ENCODE measurements at regions not wholly inside any gene's neighbourhood (a gene's known extent, or its start where the extent isn't known, plus 50 kb on each side); places are given as distances from the start of the nearest gene placed in this dataset.
"Not testable (repeated sequence)": the region's sequence is repeated elsewhere in the genome, so short reads cannot be mapped to it uniquely, and the experiment has no call there.

GRCh38 chr7:52728683-52729082 is 306.8 kb upstream of the POM121L12 start:
- H3K4me1 Mint-ChIP-seq; H3K27ac ChIP-seq (ENCODE audit: low read depth, low read length); H3K9me3 ChIP-seq (ENCODE audit: low read length); H3K4me1 ChIP-seq (ENCODE audit: insufficient read depth, low read length); H3K27ac Mint-ChIP-seq; H3K4me3 ChIP-seq (ENCODE audit: low read length); H3K27me3 ChIP-seq (ENCODE audit: insufficient read depth, low read length, poor library complexity, severe bottlenecking); CTCF ChIA-PET; H3K36me3 Mint-ChIP-seq; DNase-seq; POLR2A ChIA-PET; H3K36me3 ChIP-seq (ENCODE audit: insufficient read depth, low read length); H3K27me3 Mint-ChIP-seq; H3K4me3 Mint-ChIP-seq: not testable (repeated sequence)
- H3K9me3 Mint-ChIP-seq = peaks cover 8 to 45% (median 18%) of the 10 kb centered on the region in 5 donors

- Histone ChIP-seq H3K27me3 (ENCODE audit: insufficient read depth, low read length, poor library complexity, severe bottlenecking) (no peaks in the 10 kb centered on the region), H3K4me1 (ENCODE audit: insufficient read depth, low read length) (no peaks in the 10 kb centered on the region), H3K27ac (ENCODE audit: low read depth, low read length) (no peak overlapping the region), H3K9me3 (ENCODE audit: low read length) (no peaks in the 10 kb centered on the region), H3K36me3 (ENCODE audit: insufficient read depth, low read length) (no peaks in the 10 kb centered on the region), H3K4me3 (ENCODE audit: low read length) (no peak overlapping the region)
- Mint-ChIP-seq H3K4me3 (no peak overlapping the region), H3K4me1 (no peaks in the 10 kb centered on the region), H3K36me3 (no peaks in the 10 kb centered on the region), H3K9me3 (peaks cover 8 to 43% (median 22%) of the 10 kb centered on the region in 5 donors), H3K27ac (no peak overlapping the region), H3K27me3 (no peaks in the 10 kb centered on the region)
- ChIA-PET POLR2A (no interaction called here), CTCF (no interaction called here)
- DNase-seq = no peak
These were observed 307.8 kb upstream of the POM121L12 start for GRCh38 chr7:52727632-52728031.

DNA sequence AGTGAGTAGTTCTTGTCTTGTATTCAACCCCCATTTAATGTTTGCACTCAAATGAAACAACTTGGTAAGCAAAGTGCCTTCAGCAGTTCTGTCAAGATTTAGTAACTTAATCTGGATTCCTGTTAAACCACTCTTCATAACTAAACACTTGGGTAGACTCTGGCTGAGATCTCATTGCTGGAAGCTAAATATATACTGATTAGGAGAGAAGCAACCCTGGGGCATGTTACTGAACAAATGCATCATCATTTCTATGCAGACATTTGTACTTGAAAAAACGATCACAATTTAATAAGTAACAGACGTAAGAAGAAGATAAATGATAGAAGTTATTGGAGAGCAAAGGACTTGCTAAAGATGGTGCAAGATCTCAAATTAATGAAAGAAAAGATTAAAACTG is 308.4 kb upstream of the POM121L12 start:
- Histone ChIP-seq H3K36me3 (ENCODE audit: insufficient read depth, low read length) (no peaks in the 10 kb centered on the region), H3K27ac (ENCODE audit: low read depth, low read length) (no peak overlapping the region), H3K4me1 (ENCODE audit: insufficient read depth, low read length) (no peaks in the 10 kb centered on the region), H3K4me3 (ENCODE audit: low read length) (no peak overlapping the region), H3K9me3 (ENCODE audit: low read length) (no peaks in the 10 kb centered on the region), H3K27me3 (ENCODE audit: insufficient read depth, low read length, poor library complexity, severe bottlenecking) (no peaks in the 10 kb centered on the region)
- POLR2A ChIA-PET = no interaction called here
- Mint-ChIP-seq H3K4me3 (no peak overlapping the region), H3K4me1 (no peaks in the 10 kb centered on the region), H3K36me3 (no peaks in the 10 kb centered on the region), H3K27ac (no peak overlapping the region), H3K9me3 (peaks cover 8 to 37% (median 25%) of the 10 kb centered on the region in 5 donors), H3K27me3 (no peaks in the 10 kb centered on the region)
- CTCF ChIA-PET = no interaction called here
- DNase-seq = no peak

- no peak overlapping the region for H3K27ac Mint-ChIP-seq
- no peaks in the 10 kb centered on the region for H3K27me3 ChIP-seq (ENCODE audit: insufficient read depth, low read length, poor library complexity, severe bottlenecking)
- ChIA-PET CTCF (no interaction called here), POLR2A (no interaction called here)
- no peaks in the 10 kb centered on the region for H3K4me1 ChIP-seq (ENCODE audit: insufficient read depth, low read length)
- H3K27ac ChIP-seq (ENCODE audit: low read depth, low read length) = no peak overlapping the region
- H3K36me3 ChIP-seq (ENCODE audit: insufficient read depth, low read length) = no peaks in the 10 kb centered on the region
- no peaks in the 10 kb centered on the region for H3K27me3 Mint-ChIP-seq
- peaks cover 5 to 32% (median 22%) of the 10 kb centered on the region in 5 donors for H3K9me3 Mint-ChIP-seq
- no peaks in the 10 kb centered on the region for H3K4me1 Mint-ChIP-seq
- no peak overlapping the region for H3K4me3 Mint-ChIP-seq
- no peak overlapping the region for H3K4me3 ChIP-seq (ENCODE audit: low read length)
- no peak for DNase-seq
- no peaks in the 10 kb centered on the region for H3K36me3 Mint-ChIP-seq
- no peaks in the 10 kb centered on the region for H3K9me3 ChIP-seq (ENCODE audit: low read length)
These were observed 308.9 kb upstream of the POM121L12 start for GRCh38 chr7:52726493-52726892.

DNA sequence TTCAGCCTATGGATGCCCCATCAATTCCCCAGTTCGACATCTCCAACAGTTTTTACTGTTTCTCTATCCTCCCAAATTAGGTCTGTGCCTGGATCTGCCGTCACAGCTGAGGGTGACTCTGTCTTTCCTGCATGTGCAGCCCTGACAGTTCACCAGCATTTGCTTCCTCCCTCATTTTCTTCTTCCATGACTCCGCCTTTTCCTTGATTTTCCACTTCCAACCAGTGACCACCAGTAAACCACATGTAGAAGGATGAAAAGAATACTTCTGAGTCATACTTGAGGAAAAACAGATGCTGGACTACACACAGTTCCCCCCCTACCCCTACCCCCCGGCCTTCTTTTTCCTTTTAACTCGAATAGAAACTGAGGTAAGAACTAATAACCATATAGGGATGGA is 311.8 kb upstream of the POM121L12 start:
- Mint-ChIP-seq H3K9me3 (peaks cover 2 to 40% (median 16%) of the 10 kb centered on the region in 5 donors), H3K27ac (no peak overlapping the region), H3K4me1 (no peaks in the 10 kb centered on the region), H3K4me3 (no peak overlapping the region), H3K36me3 (no peaks in the 10 kb centered on the region), H3K27me3 (no peaks in the 10 kb centered on the region)
- Histone ChIP-seq H3K27ac (ENCODE audit: low read depth, low read length) (no peak overlapping the region), H3K9me3 (ENCODE audit: low read length) (no peaks in the 10 kb centered on the region), H3K4me1 (ENCODE audit: insufficient read depth, low read length) (no peaks in the 10 kb centered on the region), H3K27me3 (ENCODE audit: insufficient read depth, low read length, poor library complexity, severe bottlenecking) (no peaks in the 10 kb centered on the region), H3K4me3 (ENCODE audit: low read length) (no peak overlapping the region), H3K36me3 (ENCODE audit: insufficient read depth, low read length) (no peaks in the 10 kb centered on the region)
- DNase-seq = no peak
- CTCF ChIA-PET = no interaction called here
- POLR2A ChIA-PET = no interaction called here

DNA sequence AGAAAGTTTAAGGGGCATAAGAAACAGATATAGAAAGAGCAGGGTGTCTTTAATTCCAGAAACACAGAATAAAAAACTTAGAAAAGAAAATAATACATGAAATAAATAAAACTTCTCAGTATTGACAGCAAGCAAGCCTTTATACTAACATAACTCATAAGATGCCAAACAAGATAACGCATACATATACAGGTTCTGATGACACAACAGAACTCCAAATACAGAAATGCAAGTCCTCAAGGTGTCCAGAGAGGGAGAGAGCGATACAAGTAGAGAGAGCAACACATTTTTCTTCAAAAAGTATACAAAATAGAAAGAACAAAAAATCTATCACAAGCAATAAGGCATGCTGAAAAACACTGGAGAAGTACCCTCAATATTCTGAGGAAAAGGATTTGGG is 314.6 kb upstream of the POM121L12 start:
- Histone ChIP-seq H3K4me1 (ENCODE audit: insufficient read depth, low read length) (no peaks in the 10 kb centered on the region), H3K27ac (ENCODE audit: low read depth, low read length) (no peak overlapping the region), H3K27me3 (ENCODE audit: insufficient read depth, low read length, poor library complexity, severe bottlenecking) (no peaks in the 10 kb centered on the region), H3K9me3 (ENCODE audit: low read length) (no peaks in the 10 kb centered on the region), H3K36me3 (ENCODE audit: insufficient read depth, low read length) (no peaks in the 10 kb centered on the region), H3K4me3 (ENCODE audit: low read length) (no peak overlapping the region)
- H3K27me3 Mint-ChIP-seq = no peaks in the 10 kb centered on the region
- no peak overlapping the region for H3K27ac Mint-ChIP-seq
- no peaks in the 10 kb centered on the region for H3K4me1 Mint-ChIP-seq
- ChIA-PET CTCF (no interaction called here), POLR2A (no interaction called here)
- H3K9me3 Mint-ChIP-seq = peaks cover 8 to 28% (median 14%) of the 10 kb centered on the region in 5 donors
- DNase-seq = no peak
- no peaks in the 10 kb centered on the region for H3K36me3 Mint-ChIP-seq
- H3K4me3 Mint-ChIP-seq = no peak overlapping the region

DNA sequence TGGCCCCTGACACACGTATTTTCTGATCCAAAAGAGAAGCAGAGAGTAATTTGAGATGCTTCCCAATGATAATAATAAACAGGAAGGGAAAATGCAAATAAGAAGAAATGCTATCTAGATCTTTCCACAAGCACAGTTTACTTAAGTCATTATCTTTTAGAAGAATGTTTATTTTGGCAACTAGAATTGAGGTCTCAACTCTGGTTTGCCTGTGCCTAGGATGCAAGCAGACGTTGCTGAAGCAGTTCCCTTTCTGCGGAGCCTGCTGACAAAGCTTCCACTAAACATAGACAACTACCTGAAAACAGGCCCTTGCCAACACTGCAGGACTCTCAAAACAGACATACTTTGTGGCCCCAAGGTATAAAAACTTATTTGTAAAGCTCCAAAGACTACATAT is 315.8 kb upstream of the POM121L12 start:
- Histone ChIP-seq H3K4me1 (ENCODE audit: insufficient read depth, low read length) (no peaks in the 10 kb centered on the region), H3K36me3 (ENCODE audit: insufficient read depth, low read length) (no peaks in the 10 kb centered on the region), H3K4me3 (ENCODE audit: low read length) (no peak overlapping the region), H3K27me3 (ENCODE audit: insufficient read depth, low read length, poor library complexity, severe bottlenecking) (no peaks in the 10 kb centered on the region), H3K9me3 (ENCODE audit: low read length) (no peaks in the 10 kb centered on the region), H3K27ac (ENCODE audit: low read depth, low read length) (no peak overlapping the region)
- Mint-ChIP-seq H3K4me1 (no peaks in the 10 kb centered on the region), H3K27me3 (no peaks in the 10 kb centered on the region), H3K27ac (no peak overlapping the region), H3K36me3 (no peaks in the 10 kb centered on the region), H3K4me3 (no peak overlapping the region), H3K9me3 (peaks cover 7 to 26% (median 12%) of the 10 kb centered on the region in 5 donors)
- POLR2A ChIA-PET = no interaction called here
- CTCF ChIA-PET = no interaction called here
- no peak for DNase-seq

GRCh38 chr7:52715701-52716100 is 319.7 kb upstream of the POM121L12 start:
- Histone ChIP-seq H3K36me3 (ENCODE audit: insufficient read depth, low read length) (no peaks in the 10 kb centered on the region), H3K9me3 (ENCODE audit: low read length) (no peaks in the 10 kb centered on the region), H3K27ac (ENCODE audit: low read depth, low read length) (no peak overlapping the region), H3K4me1 (ENCODE audit: insufficient read depth, low read length) (no peaks in the 10 kb centered on the region), H3K27me3 (ENCODE audit: insufficient read depth, low read length, poor library complexity, severe bottlenecking) (no peaks in the 10 kb centered on the region), H3K4me3 (ENCODE audit: low read length) (no peak overlapping the region)
- CTCF ChIA-PET = no interaction called here
- H3K4me1 Mint-ChIP-seq = no peaks in the 10 kb centered on the region
- H3K4me3 Mint-ChIP-seq = no peak overlapping the region
- H3K9me3 Mint-ChIP-seq = peaks cover 14 to 40% (median 24%) of the 10 kb centered on the region in 5 donors
- H3K36me3 Mint-ChIP-seq = no peaks in the 10 kb centered on the region
- H3K27ac Mint-ChIP-seq = no peak overlapping the region
- POLR2A ChIA-PET = no interaction called here
- no peak for DNase-seq
- no peaks in the 10 kb centered on the region for H3K27me3 Mint-ChIP-seq

DNA sequence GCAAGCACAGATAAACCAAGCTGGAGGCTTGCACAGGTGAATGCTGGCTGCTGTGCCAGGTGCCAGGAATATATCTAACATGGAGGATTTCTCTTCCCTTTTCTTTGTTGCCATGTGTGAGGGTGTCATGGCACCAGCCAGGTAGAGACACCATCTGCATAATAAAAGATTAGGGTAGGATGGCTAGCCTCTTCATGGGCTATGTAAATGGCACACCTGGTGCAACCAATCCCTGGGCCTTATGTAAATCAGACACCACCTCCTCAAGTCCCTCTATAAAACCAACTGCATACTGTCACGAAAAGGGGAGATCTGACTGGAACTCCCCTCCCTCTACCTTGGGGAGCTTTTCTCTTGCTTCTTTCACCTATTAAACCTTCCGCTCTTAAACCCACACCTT is 322.5 kb upstream of the POM121L12 start:
- H3K27me3 Mint-ChIP-seq = no peaks in the 10 kb centered on the region
- H3K27me3 ChIP-seq (ENCODE audit: insufficient read depth, low read length, poor library complexity, severe bottlenecking) = no peaks in the 10 kb centered on the region
- DNase-seq = no peak
- no peaks in the 10 kb centered on the region for H3K36me3 Mint-ChIP-seq
- H3K9me3 ChIP-seq (ENCODE audit: low read length) = no peaks in the 10 kb centered on the region
- H3K27ac Mint-ChIP-seq = no peak overlapping the region
- H3K4me1 ChIP-seq (ENCODE audit: insufficient read depth, low read length) = no peaks in the 10 kb centered on the region
- no peak overlapping the region for H3K4me3 ChIP-seq (ENCODE audit: low read length)
- CTCF ChIA-PET = no interaction called here
- H3K4me3 Mint-ChIP-seq = no peak overlapping the region
- no peak overlapping the region for H3K27ac ChIP-seq (ENCODE audit: low read depth, low read length)
- POLR2A ChIA-PET = no interaction called here
- no peaks in the 10 kb centered on the region for H3K36me3 ChIP-seq (ENCODE audit: insufficient read depth, low read length)
- H3K9me3 Mint-ChIP-seq = peaks cover 16 to 54% (median 28%) of the 10 kb centered on the region in 5 donors
- no peaks in the 10 kb centered on the region for H3K4me1 Mint-ChIP-seq

Measured in CD8-positive, alpha-beta memory T cell (primary cell).